Keratinocyte (primary cell): ENCODE measurements at regions not wholly inside any gene's neighbourhood (a gene's known extent, or its start where the extent isn't known, plus 50 kb on each side); places are given as distances from the start of the nearest gene placed in this dataset.

ENCODE experiments used
- DNase-seq: peaks from one replicate; pipeline ENCODE4 v3.0.0-alpha.2; 2011; ENCODE audit warnings: low read depth, missing footprints, low spot score
- FAIRE-seq: peaks from 2 replicates; lab custom pipeline; 2011; peaks lifted over from hg19 to GRCh38; lab: Jason Lieb, UNC
- H2AFZ ChIP-seq: 2 replicates; pipeline ENCODE4 v1.6.0; 2012; ENCODE audit warnings: low read length, control low read depth, inconsistent platforms; ENCODE audit not compliant: control insufficient read depth
- H3K27ac ChIP-seq: 2 replicates; pipeline ENCODE4 v1.5.1; 2011; ENCODE audit warnings: low read length; ENCODE audit not compliant: control insufficient read depth, insufficient read depth
- H3K27me3 ChIP-seq: 3 replicates; pipeline ENCODE4 v1.6.0; 2011; ENCODE audit warnings: low read length; ENCODE audit not compliant: control insufficient read depth, insufficient read depth; ENCODE audit errors: extremely low read depth
- H3K36me3 ChIP-seq, 2 experiments: 2 replicates in 1 of 2; 3 replicates in 1 of 2; pipeline ENCODE4 v1.5.1; 2011; ENCODE audit warnings: low read length in 2 of 2, mild to moderate bottlenecking in 1 of 2; ENCODE audit not compliant: control insufficient read depth in 2 of 2, insufficient read depth in 2 of 2; ENCODE audit errors: extremely low read depth in 1 of 2
- H3K4me1 ChIP-seq: 3 replicates; pipeline ENCODE4 v1.5.1; 2011; ENCODE audit warnings: low read length; ENCODE audit not compliant: control insufficient read depth, insufficient read depth; ENCODE audit errors: extremely low read depth
- H3K4me2 ChIP-seq: 3 replicates; pipeline ENCODE4 v1.6.0; 2011; ENCODE audit warnings: low read depth, low read length; ENCODE audit not compliant: control insufficient read depth, insufficient read depth; ENCODE audit errors: extremely low read depth
- H3K4me3 ChIP-seq, 3 experiments: fragments of 200-600 bp in 1 of 3; sonication (generic) in 1 of 3; 2 replicates in 2 of 3; 3 replicates in 1 of 3; pipeline ENCODE4 v1.5.1; 2011 to 2016; ENCODE audit warnings: low read length in 3 of 3, mild to moderate bottlenecking in 3 of 3, control low read depth in 2 of 3, inconsistent platforms in 1 of 3, low read depth in 1 of 3, mixed read lengths in 1 of 3, mixed run types in 1 of 3, moderate library complexity in 1 of 3; ENCODE audit not compliant: control insufficient read depth in 2 of 3, insufficient read depth in 2 of 3; ENCODE audit errors: extremely low read depth in 1 of 3
- H3K79me2 ChIP-seq: 2 replicates; pipeline ENCODE4 v1.6.0; 2012; ENCODE audit warnings: low read length; ENCODE audit not compliant: control insufficient read depth, insufficient read depth
- H3K9ac ChIP-seq: 3 replicates; pipeline ENCODE4 v1.6.0; 2011; ENCODE audit warnings: low read length; ENCODE audit not compliant: control insufficient read depth, insufficient read depth; ENCODE audit errors: extremely low read depth
- H3K9me1 ChIP-seq: 3 replicates; pipeline ENCODE4 v1.6.0; 2011; ENCODE audit warnings: low read length; ENCODE audit not compliant: control insufficient read depth, insufficient read depth; ENCODE audit errors: extremely low read depth
- H3K9me3 ChIP-seq: 2 replicates; pipeline ENCODE4 v1.5.1; 2012; ENCODE audit warnings: low read depth, low read length; ENCODE audit not compliant: control insufficient read depth
- H4K20me1 ChIP-seq: 3 replicates; pipeline ENCODE4 v1.6.0; 2011; ENCODE audit warnings: low read length; ENCODE audit not compliant: control insufficient read depth, insufficient read depth; ENCODE audit errors: extremely low read depth
- CTCF ChIP-seq, 3 experiments: IDR thresholded peaks in 1 of 3; conservative IDR thresholded peaks in 1 of 3; optimal IDR thresholded peaks in 1 of 3; 2 replicates in 2 of 3; 3 replicates in 1 of 3; pipeline versions ENCODE3 to v1.5.1; 2011; ENCODE audit warnings: low read length in 3 of 3, mild to moderate bottlenecking in 3 of 3, moderate library complexity in 2 of 3, control low read depth in 1 of 3, inconsistent platforms in 1 of 3; ENCODE audit not compliant: insufficient read depth in 2 of 3; ENCODE audit errors: extremely low read depth in 1 of 3
- EZH2 ChIP-seq: IDR thresholded peaks from one replicate; pipeline ENCODE4 v1.6.1; 2012; ENCODE audit warnings: inconsistent platforms, mild to moderate bottlenecking, low read length, moderate library complexity
- dilution Hi-C: fragments of 300-500 bp; cut with MboI; formaldehyde crosslinking; loops from one replicate; pipeline ENCODE4 v1.7.0; 2020; ENCODE audit warnings: low sequenced_read_pairs; ENCODE audit not compliant: extremely low pct_ligation_motif_present

GRCh38 chr2:138321458-138321857, 180.1 kb upstream of the SPOPL start:
- H3K4me1 ChIP-seq: no peaks in the 10 kb centered on the region
- H2AFZ ChIP-seq: no peak overlapping the region
- H3K79me2 ChIP-seq: no peaks in the 10 kb centered on the region
- no peak overlapping the region for H3K4me3 ChIP-seq
- H3K27me3 ChIP-seq: no peaks in the 10 kb centered on the region
- no peak overlapping the region for H3K4me2 ChIP-seq
- no peaks in the 10 kb centered on the region for H3K36me3 ChIP-seq
- H4K20me1 ChIP-seq: no peaks in the 10 kb centered on the region
- H3K9ac ChIP-seq: no peak overlapping the region
- no peak for DNase-seq
- dilution Hi-C loops: no loop called here
- TF ChIP-seq EZH2: no peak
- TF ChIP-seq CTCF (optimal IDR thresholded peaks at IDR 0.05 in 1 of 3, IDR thresholded peaks at IDR 0.05 in 1 of 3, conservative IDR thresholded peaks at IDR 0.05 in 1 of 3; ENCODE audit: extremely low read depth in 1 of 3, insufficient read depth in 2 of 3, low read length in 3 of 3): no peak
- H3K9me1 ChIP-seq: no peaks in the 10 kb centered on the region
- no peak for FAIRE-seq
- H3K9me3 ChIP-seq: no peaks in the 10 kb centered on the region
- no peak overlapping the region for H3K27ac ChIP-seq

- no peak for FAIRE-seq
- H2AFZ ChIP-seq: no peak overlapping the region
- no peaks in the 10 kb centered on the region for H3K27me3 ChIP-seq
- no peak overlapping the region for H3K4me3 ChIP-seq
- no peaks in the 10 kb centered on the region for H3K9me3 ChIP-seq
- H3K4me1 ChIP-seq: no peaks in the 10 kb centered on the region
- dilution Hi-C loops: no loop called here
- H3K9ac ChIP-seq: no peak overlapping the region
- no peaks in the 10 kb centered on the region for H4K20me1 ChIP-seq
- no peaks in the 10 kb centered on the region for H3K79me2 ChIP-seq
- TF ChIP-seq CTCF (optimal IDR thresholded peaks at IDR 0.05 in 1 of 3, IDR thresholded peaks at IDR 0.05 in 1 of 3, conservative IDR thresholded peaks at IDR 0.05 in 1 of 3; ENCODE audit: extremely low read depth in 1 of 3, insufficient read depth in 2 of 3, low read length in 3 of 3) (no peak), EZH2 (no peak)
- no peak overlapping the region for H3K27ac ChIP-seq
- H3K9me1 ChIP-seq: no peaks in the 10 kb centered on the region
- H3K36me3 ChIP-seq: no peaks in the 10 kb centered on the region
- no peak overlapping the region for H3K4me2 ChIP-seq
- DNase-seq: no peak
Observed at GRCh38 chr2:138323382-138324067, 178.0 kb upstream of the SPOPL start.
